ENCODE measurements at regions not wholly inside any gene's neighbourhood (a gene's known extent, or its start where the extent isn't known, plus 50 kb on each side); places are given as distances from the start of the nearest gene placed in this dataset.
A peak's percentile ranks its signal among the peaks of the same experiment; 100 is the strongest.

- DNase-seq (ENCODE audit: low spot score) = no peak
Observed at GRCh38 chr1:83027511-83027910, 971.4 kb downstream of the TTLL7 start.

DNA sequence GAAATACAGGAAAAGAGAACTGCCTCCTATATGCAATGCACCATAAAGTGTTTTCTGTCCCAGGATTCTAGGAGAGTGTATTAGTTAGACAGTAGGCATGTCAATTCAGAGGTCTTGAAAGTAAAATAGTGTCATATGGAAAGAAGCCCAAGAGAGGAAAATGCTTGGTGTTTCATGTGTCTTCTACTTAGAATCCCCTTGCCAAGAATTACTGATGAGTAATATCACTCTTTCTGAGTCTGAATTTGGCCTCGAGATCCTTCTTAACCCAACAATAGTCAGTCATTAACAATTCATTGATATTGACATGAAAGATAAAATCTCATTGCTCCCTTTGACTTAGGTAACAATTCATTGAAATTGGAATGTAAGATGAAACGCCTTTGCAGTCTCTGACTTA is 972.2 kb downstream of the TTLL7 start:
- no peak for DNase-seq (ENCODE audit: low spot score)

- DNase-seq (ENCODE audit: low spot score) = no peak
Observed at GRCh38 chr1:83024251-83024767, 974.6 kb downstream of the TTLL7 start.

GRCh38 chr1:83023212-83023611 is 975.7 kb downstream of the TTLL7 start:
- DNase-seq (ENCODE audit: low spot score) = no peak

GRCh38 chr1:83022206-83022605 is 976.7 kb downstream of the TTLL7 start:
- DNase-seq (ENCODE audit: low spot score) = no peak

DNA sequence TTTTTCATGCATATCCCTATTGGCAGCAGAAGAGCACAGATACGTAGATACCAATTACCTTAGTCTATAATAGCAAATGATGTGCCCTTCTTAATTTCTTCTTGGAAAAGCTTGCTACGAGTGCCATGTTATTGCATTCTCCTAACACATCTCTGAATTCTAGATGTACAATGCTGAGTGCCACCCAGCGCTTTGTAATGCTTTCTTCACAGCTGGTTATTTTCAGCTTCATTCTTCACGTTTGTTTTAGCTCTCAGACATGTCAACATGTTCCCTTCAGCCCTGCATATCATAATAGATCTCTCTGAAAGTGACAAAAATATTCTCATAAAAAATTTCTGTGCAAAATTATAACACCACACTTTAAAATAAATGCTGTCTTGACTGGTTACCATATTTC is 981.2 kb downstream of the TTLL7 start:
- DNase-seq (ENCODE audit: low spot score) = no peak

DNA sequence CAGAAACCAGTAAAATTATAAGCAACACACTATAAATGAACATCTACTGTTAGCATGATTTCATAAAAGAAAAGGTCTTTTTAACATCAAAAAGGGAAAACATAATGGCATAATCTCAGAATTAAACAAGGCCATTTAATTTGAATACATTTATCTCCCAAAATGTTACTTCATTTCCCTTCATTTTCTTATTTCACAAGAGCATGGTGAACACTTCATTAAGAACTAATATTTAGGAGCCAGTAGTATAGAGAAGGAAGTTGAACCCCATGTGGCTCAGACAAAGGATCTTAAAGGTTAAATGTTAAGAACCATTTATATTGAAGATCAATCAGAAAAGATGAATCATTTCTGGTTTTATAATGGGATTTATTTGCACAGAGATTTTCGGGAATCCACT is 981.7 kb downstream of the TTLL7 start:
- DNase-seq (ENCODE audit: low spot score) = no peak

DNA sequence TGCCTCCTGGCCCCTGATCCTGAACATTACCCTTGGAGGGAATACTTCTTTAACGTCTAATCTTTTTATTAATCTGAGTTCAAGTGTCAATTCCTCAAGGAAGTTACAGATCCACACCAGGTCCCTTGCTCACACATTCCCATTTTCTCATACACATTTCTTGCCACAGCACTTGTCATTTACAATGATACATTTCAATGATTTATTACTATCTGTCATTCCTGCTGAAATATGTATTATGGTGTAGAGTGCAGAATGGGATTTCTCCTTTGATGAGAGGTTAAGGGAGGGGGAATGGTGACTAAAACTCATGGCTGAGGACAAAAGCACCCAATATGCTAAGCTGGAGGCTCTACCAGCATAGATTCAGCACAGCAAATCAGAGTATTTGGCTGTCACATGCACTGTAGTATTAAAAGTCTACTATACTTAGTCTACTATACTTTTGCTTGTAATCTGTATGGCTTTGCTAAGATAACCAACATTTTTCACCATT is 982.5 kb downstream of the TTLL7 start:
- DNase-seq (ENCODE audit: low spot score) = no peak

DNA sequence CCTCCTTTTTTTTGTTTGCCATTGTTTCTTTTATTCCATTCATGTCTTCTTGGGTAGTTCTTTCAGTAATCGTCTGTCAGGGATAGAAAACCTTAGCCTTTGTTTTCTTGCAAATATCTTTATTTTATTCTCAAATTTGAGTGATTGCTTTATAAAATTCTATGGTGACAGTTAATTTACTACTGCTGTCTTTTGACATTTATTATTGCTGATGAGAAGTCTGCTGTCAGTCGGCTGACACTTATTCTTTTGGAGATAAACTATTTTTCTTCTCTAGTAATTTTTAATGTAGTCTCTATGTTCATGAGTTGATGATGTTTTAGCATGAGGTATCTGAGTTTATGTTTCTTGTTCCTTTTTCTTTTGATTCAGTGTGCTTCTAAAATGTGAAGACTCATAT is 983.8 kb downstream of the TTLL7 start:
- no peak for DNase-seq (ENCODE audit: low spot score)

DNA sequence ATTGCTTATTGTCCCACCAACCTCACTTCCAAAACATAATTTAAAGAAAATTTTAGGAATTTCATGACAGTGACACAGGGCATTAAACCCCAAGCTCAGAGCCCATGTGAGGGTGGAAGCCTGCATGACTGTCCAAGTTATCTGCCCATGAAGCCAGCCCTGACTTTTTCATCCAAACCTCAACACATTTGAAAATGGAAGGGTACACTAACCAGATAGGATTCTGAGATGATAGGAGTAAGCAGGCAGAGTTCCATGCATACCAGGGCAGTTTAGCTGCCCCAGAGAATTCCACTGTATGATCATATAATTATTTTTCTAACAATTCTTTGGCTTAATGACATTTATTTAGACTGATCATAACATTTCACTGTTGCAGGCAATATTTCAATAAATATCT is 986.0 kb downstream of the TTLL7 start:
- DNase-seq (ENCODE audit: low spot score) = no peak

DNA sequence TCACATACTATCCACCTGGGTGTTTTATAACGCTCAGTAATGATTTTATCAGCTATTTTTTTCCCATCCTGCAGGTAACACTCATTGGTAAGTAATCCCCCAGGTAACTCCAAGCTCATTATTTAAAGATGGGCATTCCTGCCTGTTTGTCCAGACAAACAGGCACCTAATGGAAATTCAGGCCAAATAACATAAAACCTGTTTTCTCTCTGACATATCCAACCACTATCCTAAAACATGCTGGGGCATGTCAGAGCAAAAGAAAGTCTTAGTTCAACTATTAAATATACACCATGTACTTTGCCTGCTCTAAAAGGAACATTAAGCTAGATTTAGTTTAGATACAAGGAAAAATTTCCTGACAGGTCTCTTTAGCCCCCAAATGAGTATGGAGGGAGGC is 987.7 kb downstream of the TTLL7 start:
- DNase-seq (ENCODE audit: low spot score) = no peak

DNA sequence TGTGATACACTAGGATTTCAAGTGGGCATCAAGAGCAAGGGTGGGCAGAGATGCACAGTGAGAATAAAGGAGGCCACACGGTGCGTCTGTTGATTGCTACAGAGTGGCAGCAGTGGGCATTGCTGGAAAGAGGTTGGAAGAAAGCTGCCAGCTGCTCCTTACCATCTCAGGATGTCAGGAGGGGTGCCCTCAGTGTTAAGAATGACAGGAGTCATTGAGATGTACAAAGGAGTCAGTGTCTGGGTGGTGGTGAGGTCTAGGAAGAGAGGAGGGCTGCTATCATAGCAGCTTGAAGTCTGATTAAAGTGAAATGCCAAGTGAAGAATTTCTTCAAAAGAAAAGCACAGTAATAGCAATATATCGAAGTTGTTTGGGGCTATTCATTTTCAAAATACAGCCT is 992.7 kb downstream of the TTLL7 start:
- no peak for DNase-seq (ENCODE audit: low spot score)

DNA sequence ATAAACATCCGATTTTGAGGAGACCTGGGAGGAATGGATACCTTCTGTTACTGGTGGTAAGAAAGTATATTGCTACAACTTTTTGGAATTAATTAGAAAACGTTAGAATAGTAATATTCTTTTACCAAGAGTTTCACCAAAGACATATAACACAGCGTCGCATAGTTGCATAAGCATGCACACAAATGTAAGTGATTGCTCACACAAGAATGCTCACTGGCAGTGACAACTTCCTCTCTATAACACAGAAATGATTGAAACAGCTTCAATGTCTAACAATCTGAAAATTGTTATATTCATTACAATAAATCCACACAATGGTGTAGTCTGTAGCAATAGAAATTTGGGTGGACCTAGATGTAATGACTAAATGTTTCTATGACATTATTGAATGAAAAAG is 998.6 kb downstream of the TTLL7 start:
- DNase-seq (ENCODE audit: low spot score) = peak; percentile 1

DNA sequence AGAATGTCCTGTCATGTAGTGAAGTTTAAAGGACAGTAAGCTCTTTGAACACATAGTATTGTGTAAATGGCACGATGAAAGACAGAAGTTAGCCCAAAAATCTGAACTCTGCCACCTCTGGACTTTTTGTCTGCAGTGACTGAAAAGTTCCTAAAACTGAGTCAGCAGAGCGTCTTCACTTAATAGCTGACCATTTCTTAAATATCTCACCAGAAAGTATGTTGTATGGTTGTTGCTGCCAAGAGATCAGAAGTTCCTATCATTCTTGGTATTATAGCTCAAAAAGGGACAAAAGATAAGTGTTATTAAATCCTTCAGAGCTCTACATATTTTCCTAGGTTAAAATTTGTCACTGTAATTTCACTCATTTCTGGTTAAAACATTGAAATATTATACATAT is 1003.0 kb downstream of the TTLL7 start:
- no peak for DNase-seq (ENCODE audit: low spot score)

DNA sequence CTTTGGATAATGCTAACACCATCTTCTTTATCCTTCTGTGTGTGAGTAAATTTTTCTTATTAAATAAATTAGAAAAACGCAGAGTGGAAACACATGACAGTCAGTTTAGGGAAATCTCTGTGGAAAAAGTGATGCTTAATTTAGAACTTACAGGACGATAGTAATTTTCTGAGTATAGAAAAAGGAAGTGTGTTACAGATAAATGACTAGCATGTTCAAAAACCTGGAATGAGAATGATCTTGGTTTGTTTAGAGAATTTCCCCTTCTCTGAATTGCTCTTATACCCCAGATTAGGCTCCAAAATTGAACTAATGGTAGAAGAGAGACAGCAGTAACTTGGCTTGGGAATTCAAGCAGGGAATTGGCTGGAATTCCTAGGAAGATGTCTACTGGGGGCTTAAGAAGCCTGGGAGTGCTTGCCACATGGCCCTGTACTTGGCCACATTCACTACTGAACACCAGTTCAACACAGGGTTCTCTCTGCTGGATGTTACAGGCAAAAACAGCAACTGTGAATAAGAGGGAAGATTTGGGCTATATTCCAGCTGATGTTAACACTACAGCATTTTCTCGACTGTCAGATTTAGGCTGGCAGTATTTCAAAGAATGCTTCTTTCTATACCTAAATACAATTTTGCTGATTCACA is 1004.2 kb downstream of the TTLL7 start:
- no peak for DNase-seq (ENCODE audit: low spot score)

- no peak for DNase-seq (ENCODE audit: low spot score)
Observed at GRCh38 chr1:82991569-82991968, 1007.4 kb downstream of the TTLL7 start.

DNA sequence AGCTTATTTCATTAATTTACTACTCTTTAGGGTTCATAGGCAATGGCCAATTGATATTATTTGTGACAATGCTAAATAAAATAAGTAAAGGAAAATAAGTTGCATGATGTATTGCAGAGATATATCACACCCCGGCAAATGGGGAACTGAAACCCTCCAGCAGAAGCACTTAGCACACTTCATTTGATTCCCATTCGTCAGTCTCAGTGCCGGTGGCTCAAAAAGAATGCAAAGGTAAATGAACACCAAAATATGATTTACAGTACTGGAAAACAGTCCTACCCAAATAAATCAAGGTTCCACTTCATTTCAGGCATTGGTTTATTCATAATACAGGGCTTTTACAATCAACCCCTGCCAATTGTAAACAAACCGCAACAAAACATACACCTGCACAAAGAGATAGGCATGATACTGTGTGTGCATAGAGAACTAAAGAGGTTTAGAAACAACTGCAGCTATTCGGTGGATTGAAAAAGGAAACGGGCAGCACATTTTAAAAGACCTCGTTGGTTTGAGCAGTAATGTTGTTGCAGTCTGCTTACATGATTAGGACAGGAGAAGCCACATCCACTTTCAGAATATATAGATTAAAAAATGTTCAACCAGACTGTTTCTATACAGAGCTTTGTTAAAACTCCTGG is 1019.2 kb downstream of the TTLL7 start:
- no peak for DNase-seq (ENCODE audit: low spot score)

GRCh38 chr1:82978461-82979324 is 1020.2 kb downstream of the TTLL7 start:
- DNase-seq (ENCODE audit: low spot score) = no peak

DNA sequence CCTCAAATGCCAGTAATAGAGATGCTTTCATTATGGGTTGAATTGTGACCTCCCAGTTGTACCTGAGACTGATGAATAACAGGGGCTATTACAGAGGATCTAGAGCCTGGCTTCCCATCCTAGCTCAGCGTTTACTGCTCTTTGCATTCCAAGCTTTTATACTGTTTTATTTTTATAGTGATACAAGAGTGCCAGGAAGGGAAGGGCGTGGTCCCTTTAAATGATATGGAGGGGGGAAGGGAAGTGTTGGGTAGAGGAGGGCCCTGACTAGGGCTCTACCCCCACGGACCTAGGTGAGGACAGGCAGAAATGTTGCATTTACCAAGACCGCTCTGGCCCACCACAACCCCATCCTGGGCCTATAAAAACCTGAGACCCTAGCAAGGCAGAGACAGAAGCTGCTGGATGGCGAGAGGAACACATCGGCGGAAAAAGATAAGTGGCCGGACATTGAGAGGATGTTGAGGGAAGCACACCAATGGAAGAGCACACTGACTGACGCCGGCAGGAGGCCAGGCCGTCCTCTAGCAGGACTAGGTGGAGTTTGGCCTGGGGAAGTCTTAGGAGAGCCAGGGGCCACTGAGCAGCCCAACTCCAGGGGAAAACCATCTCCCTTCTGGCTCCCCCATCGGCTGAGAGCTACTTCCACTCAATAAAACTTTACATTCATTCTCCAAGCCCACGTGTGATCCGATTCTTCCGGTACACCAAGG is 1025.9 kb downstream of the TTLL7 start:
- DNase-seq (ENCODE audit: low spot score) = no peak

DNA sequence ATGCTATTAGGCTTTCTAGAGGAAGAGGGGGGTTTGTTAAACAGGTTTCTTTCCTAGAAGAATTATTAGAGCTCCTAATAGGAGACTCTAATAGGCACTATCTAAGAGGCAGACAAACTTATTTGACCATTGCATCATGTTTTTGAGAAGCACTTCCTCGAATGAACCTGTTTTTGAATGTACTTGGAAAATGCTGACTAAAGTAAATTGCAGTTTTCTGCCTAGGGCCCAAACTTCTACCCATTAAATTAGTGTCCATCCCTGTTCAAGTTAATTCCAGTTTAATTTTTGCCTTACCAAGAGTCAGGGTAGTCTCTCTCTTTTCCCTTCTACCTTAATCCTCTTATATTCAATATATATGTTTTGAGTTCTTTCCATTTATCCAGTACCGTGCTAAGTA is 1029.6 kb downstream of the TTLL7 start:
- no peak for DNase-seq (ENCODE audit: low spot score)

GRCh38 chr1:82962658-82963057 is 1036.3 kb downstream of the TTLL7 start:
- DNase-seq (ENCODE audit: low spot score) = no peak

DNA sequence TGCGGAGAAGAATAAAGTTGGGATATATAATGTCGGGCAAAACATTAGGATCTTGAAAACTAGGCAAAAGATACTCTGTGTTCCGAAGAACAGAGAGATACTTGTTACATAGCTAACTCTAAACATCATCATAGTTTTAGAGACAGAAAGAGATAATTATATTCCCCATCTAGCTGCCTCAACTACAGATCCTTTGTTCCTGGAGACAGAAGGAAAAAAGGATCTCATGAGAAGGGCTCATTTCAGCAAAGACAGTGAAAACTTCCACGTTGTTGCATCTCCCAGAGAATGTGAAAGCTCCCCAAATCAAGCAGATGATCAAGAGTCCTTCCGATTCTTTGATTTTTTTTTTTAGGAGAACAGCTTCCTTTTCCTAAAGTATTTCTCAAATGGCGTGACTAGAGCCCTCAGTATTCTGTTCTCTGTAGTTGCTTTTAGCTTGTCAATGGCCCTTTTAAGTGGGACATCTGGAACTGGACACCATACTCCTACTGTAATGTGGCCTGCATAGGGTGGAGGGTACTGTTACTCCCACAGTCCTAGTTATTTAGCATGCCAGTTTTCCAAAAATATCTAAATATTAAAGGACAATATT is 1048.2 kb downstream of the TTLL7 start:
- no peak for DNase-seq (ENCODE audit: low spot score)

Data from kidney capillary endothelial cell (primary cell).